ENCODE measurements at regions not wholly inside any gene's neighbourhood (a gene's known extent, or its start where the extent isn't known, plus 50 kb on each side); places are given as distances from the start of the nearest gene placed in this dataset.

DNA sequence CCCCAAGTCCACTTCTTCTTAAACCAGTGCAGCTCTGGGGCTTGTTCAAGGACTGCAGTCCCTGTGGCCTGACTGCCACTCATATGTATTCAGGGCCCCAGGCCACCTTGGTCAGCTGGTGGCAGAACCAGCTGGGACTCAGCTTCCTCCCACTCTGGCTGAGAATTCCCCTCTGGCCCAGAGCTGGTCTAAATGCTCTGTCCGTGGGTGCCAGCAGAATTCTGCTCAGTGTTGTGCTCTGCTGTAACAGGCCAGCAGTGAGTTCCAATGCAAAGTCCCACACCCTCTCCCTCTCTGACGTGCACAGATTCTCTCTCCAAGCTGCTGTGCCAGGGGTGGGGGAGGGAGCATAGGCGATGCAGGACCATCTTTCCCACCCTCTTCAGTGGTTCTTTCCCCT is 210.4 kb upstream of the RGS6 start:
- no peak for DNase-seq

DNA sequence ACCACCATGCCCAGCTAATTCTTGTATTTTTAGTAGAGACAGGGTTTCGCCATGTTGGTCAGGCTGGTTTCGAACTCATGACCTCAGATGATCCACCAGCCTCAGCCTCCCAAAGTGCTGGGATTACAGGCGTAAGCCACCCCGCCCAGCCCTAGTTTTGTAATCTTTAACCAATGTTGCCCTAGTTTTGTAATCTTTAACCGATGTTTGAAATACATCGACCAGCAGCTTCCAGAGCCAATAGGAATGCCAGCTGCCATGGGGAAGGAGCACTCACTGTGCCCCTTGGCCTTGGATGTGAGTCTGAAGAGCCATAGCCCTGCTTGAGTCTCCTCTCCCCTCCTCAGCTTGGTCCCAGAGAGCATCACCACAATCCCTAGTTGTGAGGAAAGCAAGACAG is 209.3 kb upstream of the RGS6 start:
- no peak for DNase-seq

- DNase-seq, result peak in 1 of 5 experiments; percentile 66
Measured at GRCh38 chr14:71725922-71726579, 206.2 kb upstream of the RGS6 start.

- no peak for DNase-seq
Measured at GRCh38 chr14:71726580-71727021, 205.6 kb upstream of the RGS6 start.

DNA sequence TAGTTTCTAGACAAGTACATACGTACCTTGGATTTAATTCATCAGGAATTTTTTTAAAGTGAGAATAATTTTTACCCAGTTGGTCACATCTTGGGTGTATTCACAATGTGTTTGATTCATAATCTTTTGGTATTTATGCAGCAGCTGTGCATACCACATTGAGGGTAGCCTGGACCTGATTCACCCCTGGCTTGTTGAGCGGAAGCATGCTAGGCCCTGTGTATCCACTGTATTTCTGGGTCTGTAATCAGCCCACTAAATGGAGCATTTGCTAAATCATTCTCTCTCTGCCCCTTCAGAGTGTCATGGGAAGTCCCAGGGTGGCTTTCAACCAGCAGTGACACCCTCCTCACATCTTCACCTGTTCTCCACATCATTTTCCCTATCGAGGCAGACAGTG is 203.8 kb upstream of the RGS6 start:
- DNase-seq, result no peak

GRCh38 chr14:71729596-71729995 is 202.6 kb upstream of the RGS6 start:
- no peak for DNase-seq

GRCh38 chr14:71730471-71730870 is 201.8 kb upstream of the RGS6 start:
- DNase-seq, result peak in 1 of 5 experiments; percentile 26

DNA sequence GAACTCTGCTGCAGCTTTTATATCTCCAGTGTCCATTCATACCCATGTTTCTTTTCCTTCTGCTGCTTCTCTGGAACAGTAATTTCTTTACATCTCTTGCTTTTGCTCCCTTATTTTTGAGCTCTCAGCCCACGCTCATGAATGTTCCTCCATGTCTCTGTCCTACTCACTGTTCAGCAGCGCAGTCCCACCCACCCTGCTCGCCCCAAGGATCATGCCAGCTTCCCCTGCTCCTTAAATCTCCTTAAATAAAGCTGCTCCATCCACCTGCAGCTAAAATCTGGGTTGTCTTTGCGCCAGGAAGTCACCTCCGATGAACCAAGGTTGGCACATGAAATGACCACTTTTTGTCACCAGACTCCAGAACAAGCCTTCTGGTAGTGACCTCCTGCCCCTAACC is 201.1 kb upstream of the RGS6 start:
- no peak for DNase-seq

DNA sequence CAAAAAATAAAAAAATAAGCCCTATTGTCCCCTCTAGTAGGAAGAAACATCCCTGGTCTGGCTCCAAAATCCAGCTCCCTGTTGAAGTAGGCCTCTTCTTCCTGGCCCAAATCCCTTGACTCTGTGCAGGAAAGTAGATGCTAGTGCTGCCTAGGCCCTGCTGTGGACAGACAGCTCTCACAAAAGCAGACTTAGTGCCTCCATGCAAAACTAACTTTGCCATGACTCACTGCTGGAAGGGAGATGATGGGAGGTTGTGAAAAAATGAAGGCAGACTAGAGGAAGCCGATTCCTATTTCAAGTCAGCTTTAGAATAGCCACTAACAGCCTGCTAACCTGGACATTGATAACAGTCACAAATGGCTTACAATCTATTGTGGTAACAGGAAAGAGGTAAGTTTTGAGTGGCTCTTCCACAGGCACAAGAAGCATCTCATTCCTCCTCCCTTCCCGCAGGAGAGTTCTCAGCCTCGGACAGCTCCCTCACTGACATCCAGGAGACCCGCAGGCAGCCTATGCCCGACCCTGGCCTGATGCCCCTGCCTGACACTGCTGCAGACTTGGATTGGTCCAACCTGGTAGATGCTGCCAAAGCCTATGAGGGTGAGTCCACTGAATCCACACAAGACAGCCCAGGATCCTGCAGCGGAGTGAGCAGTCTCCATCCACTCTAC is 198.9 kb upstream of the RGS6 start:
- no peak for DNase-seq

GRCh38 chr14:71734076-71734475 is 198.2 kb upstream of the RGS6 start:
- DNase-seq, result no peak

- no peak for DNase-seq
Measured at GRCh38 chr14:71734885-71735284, 197.3 kb upstream of the RGS6 start.

GRCh38 chr14:71737760-71738159 is 194.5 kb upstream of the RGS6 start:
- no peak for DNase-seq

DNA sequence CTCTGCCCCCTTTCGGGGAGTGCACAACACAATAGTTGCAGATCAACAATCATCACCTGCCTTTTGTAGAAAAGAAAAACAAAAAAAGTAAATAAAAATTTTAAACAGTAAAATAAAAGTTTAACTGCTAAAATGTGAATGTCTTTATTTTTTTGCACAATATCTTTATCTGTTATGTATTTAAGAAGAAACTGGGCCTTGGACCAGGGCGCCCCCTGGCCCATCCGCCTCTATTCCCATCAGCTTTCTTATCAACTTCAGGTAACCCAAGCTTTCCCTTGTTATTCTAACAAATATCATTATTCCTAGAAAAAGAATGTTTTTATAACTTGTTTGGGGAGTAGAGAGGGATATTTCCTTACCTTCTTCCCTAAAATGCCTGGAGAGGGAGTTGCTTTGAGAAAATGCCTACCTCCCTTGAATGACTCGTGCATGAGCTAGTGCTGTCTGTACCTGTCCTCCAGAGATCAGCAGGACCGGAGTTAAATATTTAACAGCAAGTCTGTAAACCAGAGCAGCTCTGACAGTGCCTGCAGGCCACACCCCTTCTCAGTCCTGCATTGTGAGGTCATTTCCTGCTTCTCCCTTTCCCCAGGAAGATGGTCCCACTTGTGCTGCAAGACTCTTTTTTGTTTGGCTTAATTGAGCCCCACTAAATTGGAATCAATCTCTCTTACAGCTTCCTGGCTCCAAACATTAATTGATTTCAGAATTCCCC is 192.8 kb upstream of the RGS6 start:
- DNase-seq, result peak in 1 of 5 experiments; percentile 13

DNA sequence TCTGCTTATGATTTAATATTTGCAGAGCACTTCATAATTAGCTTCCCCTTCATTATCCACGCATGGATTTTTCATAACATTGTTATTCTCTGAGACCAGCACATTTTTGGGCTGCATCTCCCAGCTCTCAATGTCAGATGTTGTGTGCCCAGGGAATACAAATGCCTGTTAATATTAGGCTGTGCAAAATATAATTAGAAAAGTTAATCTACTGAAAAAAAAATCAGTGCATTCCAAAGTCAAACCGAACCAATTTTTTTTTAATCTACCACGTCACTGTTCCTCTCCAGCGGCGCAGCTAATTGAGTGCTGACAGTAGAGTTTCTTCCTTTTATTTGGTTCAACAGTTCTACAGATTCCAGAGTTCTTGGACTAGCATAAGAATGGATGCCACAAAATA is 191.0 kb upstream of the RGS6 start:
- no peak for DNase-seq

DNA sequence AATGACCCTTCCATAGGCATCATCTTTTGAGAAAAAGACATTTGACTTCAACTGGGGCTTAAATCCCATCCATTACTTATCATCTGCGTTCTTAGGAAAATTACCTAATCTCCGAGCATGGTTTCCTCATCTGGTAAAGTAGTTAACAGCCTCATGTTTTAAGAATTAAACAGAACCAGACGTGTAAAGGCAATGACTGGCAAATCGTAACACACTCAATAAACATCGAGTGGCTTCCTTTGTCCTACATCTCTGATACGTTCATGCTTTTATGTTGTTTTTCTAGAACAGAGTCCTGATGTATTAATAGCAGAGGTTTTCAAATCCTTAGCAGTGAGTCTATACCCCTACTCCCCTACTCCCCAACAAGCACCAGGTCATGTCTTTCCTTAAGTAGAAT is 189.7 kb upstream of the RGS6 start:
- DNase-seq, result no peak

DNA sequence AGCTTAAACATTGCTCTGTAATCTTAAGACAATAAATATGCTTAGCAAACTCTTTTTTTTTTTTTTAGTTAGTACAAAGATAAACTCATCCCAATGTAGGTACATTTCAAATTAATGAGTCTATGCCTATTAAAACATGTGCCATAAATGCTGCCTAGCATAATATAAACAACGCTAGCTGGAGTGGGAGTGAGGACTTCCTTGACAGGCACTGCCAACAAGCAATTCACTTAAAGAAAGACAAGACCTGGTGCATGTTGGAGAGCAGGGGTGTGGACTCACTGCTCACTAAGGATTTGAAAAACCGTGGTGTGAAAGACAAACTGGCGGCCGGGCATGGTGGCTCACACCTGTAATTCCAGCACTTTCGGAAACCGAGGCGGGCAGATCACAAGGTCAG is 187.2 kb upstream of the RGS6 start:
- DNase-seq, result no peak

- no peak for DNase-seq
Measured at GRCh38 chr14:71748196-71748595, 184.0 kb upstream of the RGS6 start.

DNA sequence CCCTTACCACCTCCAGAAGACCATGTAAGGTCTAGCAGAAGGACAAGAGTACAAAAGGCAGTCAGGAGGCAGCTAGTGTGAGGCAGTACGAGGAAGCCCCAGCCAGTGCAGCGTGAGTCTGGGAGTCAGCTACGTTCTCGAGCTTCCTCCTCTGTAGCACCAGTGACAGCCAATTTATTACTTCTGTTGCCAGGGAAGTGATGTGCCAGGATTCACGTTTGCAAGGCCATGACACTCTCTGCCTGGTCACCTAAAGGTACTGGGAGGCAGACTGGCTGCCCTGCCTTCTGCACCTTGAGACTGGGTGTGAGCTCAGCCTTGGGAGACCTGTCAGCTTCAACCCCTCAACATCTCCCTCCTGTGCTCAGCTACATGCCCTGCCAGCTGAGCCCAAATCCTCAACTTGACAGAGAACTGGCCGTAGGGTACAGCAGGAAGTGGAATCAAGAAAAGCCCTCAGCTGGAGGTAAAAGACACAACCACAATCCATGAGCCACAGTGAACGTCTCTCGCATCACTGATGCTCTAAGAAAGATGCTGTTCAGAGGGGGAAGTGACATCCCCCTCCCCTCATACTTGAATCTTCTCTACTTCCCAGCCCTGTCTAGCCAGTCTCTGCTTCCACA is 182.5 kb upstream of the RGS6 start:
- peak in 1 of 5 experiments; percentile 70 for DNase-seq

DNA sequence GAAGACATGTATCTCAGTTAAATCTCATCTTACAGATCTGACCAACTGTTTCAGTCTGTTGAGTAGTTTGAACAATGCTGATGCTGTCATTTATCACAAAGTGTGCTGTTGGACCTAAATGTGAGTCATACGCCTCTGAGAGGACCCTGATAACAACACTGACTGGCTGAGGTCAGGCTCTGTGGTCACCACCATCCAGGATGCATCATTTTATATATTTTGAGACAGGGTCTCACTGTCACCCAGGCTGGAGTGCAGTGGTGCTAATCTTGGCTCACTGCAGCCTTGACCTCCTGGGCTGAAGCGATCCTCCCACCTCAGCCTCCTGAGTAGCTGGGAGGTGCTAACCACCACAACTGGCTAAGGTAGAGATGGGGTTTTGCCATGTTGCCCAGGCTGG is 181.0 kb upstream of the RGS6 start:
- DNase-seq, result peak in 1 of 5 experiments; percentile 77

DNA sequence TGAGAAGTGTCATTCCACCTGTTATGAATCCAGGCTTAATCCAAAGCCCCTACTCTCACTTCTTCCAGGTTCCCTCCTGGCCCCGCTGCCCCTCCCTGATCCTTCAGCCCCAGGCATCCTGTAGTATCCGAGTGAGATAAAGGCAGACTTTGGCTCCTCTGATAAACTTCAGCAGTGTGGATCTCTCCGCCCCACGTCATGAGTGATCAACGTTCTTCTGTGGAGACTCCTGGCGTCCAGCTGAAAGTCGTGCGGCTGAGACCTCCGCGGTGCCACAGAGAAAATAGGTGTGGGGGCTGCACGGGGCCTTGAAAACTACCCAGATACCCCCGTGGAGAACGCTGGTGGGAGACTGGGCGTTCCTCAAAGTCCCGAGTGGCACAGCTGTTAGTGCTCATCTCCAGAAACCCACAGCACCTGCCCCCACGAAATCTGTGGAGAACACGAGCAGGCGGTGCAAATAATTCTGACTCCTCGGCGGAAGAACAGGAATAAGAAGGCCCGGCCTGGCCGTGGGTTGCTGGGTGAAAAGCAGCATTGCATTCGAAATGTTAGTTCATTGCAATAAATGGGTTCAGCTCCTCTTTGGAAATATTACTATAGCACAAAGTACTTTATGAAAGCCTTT is 180.0 kb upstream of the RGS6 start:
- DNase-seq, result no peak

GRCh38 chr14:71753126-71753830 is 179.0 kb upstream of the RGS6 start:
- DNase-seq, result peak; percentile 36 to 66 (median 50)

- no peak for DNase-seq
Measured at GRCh38 chr14:71753976-71754375, 178.3 kb upstream of the RGS6 start.
